GM19467 (cell line): ENCODE measurements at regions not wholly inside any gene's neighbourhood (a gene's known extent, or its start where the extent isn't known, plus 50 kb on each side); places are given as distances from the start of the nearest gene placed in this dataset.
"Not testable (repeated sequence)": the region's sequence is repeated elsewhere in the genome, so short reads cannot be mapped to it uniquely, and the experiment has no call there.

Source experiments
- ATAC-seq: cut with Tn5 transposase; IDR thresholded peaks from one replicate; pipeline ENCODE4 v1.9.1; 2021; ENCODE audit warnings: mild to moderate bottlenecking, moderate library complexity; ENCODE audit not compliant: unreplicated experiment

DNA sequence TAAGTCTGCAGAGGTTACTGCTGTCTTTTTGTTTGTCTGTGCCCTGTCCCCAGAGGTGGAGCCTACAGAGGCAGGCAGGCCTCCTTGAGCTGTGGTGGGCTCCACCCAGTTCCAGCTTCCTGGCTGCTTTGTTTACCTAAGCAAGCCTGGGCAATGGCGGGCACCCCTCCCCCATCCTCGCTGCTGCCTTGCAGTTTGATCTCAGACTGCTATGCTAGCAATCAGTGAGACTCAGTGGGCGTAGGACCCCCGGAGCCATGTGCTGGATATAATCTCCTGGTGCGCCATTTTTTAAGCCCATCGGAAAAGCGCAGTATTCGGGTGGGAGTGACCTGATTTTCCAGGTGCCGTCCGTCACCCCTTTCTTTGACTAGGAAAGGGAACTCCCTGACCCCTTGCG is 1363.1 kb downstream of the HACE1 start:
- ATAC-seq: not testable (repeated sequence)

DNA sequence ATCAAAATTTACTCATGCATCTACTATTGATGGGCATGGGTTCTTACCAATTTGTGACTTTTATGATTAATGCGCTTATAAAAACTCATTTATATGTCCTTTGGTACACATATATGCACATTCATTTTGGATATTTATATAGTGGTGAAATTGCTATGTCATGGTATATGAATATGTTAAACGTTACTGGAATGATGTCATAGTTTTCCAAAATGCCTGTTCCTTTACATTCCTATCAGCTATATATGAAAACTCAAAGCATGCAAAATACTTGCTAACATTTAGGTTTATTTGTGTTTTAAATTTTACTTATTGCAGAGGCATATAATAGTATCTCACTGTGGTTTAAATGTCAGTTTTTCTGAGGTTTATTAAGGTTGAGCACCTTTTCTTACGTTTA is 1403.1 kb downstream of the HACE1 start:
- no peak for ATAC-seq

DNA sequence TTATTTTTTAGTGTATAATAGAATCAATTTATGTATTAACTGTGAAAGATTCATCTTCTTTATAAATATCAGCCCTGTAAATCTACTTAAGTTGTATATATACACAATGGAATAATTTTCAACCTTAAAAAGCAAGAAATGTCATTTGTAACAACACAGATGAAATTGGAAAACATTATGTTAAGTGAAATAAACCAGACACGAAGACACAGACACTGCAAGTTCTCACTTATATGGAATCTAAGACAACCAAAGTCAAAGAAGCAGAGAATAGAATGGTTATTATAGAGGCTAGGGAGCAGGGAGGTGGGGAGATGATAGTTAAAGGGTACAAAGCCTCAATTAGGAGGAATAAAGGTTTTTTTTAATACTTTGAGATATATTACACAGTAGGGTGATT is 1404.4 kb downstream of the HACE1 start:
- no peak for ATAC-seq

DNA sequence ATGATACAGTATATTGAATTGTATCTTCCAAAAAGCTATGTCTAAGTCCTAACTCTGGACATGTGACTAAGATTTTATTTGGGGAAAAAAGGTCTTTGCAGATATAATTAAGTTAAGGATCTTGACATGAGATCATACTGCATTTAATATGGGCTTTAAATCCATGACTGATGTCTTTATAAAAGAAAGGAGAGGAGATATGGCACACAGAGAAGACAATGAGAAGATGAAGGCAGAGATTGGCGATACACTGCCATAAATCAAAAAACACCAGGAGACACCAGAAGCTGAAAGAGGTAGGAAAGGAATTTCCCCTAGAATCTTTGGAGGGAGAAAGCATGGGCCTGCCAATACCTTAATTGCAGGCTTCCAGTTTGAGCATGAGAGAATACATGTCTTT is 1450.2 kb downstream of the HACE1 start:
- ATAC-seq: no peak

DNA sequence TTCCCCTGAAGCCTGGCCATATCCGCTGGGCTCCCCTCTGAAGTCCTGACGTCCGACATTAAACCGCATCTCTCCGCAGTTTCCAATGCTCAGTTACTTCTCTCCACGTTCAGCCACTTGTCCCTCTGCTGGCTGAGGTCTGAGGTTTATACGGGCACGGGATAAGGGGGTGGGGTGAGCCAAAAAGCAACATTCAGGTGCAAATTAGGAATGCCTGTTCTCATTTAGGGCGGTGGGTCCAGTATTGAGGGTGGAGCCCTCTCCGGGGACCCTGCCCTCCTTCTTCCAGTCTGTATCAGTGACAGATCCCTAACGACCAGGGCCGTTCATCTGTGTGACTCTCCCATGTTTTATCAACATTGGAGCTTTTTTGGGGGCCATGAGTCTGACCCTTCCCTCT is 1454.4 kb downstream of the HACE1 start:
- no peak for ATAC-seq

DNA sequence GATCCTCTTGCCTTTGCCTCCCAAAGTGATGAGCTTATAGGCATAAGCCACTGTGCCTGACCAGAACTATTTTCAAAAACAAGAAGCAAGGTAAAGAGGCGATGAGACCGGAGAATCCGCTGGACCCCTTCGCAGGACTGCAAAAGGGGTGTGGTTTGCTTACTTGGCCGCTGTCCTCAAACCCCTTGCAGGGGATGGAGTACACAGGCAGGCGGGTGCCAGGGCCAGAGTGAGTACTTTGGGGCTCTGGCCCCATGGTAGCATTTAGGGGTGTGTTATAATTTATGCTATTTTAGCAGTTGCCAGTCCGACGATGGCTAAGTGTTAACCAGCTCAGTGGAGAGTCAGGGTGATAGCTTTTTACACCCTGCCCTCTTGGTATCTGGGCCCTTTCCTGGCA is 1454.9 kb downstream of the HACE1 start:
- ATAC-seq: no peak

- no peak for ATAC-seq
Observed at GRCh38 chr6:103396768-103397167, 1463.0 kb downstream of the HACE1 start.

GRCh38 chr6:103379272-103379671 is 1480.4 kb downstream of the HACE1 start:
- ATAC-seq: no peak

DNA sequence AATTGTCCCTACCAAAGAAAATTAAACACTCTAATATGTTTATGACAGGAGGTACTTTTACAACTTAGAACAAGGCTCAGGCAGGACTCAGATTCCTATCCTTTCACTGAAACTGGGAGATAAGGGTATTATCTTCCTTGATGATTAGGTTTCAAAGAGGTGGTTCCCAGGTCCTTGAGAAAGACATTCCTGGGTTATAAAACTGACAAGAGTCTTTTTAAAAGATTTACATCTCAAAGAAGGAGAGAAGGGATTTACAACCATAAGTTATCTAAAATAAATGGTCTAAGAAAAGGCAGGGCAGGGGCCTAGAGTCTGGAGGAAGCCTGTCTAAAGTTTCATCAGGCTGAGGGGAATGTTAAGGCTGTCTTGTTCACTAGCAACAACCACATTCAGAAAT is 1492.5 kb downstream of the HACE1 start:
- ATAC-seq: no peak

- ATAC-seq: no peak
Observed at GRCh38 chr6:103356531-103356930, 1503.2 kb downstream of the HACE1 start.

- ATAC-seq: no peak
Observed at GRCh38 chr6:103344554-103345163, 1515.1 kb downstream of the HACE1 start.

DNA sequence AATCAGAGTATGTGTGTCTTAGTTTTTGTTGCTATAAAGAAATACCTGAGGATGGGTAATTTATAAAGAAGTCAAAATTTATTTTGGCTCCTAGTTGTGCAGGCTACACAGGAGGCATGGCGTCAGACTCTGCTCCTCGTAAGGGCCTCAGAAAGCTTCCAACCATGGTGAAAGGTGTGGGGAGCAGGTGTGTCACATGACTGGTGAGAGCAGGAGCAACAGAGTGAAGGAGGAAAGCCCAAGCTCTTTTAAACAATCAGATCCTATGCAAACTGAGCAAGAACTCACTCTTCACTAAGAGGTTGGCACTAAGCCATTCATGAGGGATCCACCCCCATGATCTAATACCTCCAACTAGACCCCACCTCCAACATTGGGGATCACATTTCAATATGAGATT is 1524.3 kb downstream of the HACE1 start:
- no peak for ATAC-seq

DNA sequence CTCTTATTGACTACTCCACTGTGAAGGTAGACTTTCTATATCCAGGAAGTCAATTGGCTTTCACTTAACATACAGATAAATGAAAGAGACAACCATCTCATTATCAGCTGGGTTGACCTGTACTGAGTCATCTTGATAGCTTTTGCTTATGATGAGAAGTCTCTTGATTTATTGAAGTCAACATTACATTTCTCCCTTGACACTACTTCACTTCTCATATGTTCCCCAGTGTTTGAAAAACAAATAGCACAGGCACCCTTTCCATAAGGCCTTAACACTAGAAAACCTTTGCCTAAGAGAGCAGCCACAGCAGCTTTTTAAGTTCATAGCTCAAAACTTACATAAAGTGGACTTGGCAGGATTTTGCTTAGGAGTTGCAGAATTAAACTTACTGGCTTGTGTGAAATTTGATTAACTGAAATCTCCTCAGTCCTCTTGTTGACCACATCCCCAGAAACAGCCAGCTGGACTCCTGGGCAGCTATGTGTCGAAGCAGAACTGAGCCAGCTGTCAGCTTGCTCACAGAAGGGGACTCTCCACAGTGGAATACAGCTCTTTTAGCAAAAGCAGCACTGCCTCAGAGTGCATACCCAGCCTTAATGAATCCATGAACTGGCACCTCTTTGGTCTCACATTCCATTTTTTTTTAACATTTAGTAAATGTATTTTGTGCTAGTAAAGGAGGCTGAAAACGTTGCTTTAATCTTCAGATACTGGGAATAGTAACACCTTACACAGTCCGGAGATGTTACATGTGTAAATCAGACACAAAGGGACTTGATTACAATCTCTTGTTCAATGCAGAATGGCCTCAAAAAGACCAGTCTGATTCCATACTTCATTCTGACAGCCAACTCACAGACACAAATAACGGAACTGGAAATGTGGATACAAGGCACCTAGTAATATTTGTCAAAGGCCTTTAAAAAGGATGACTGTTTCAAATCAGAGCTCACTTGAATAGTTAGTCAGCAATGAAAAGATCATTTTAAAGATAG is 1532.7 kb downstream of the HACE1 start:
- no peak for ATAC-seq

GRCh38 chr6:103313432-103313831 is 1546.3 kb downstream of the HACE1 start:
- ATAC-seq: no peak

- ATAC-seq: not testable (repeated sequence)
Observed at GRCh38 chr6:103294376-103294775, 1565.3 kb downstream of the HACE1 start.

DNA sequence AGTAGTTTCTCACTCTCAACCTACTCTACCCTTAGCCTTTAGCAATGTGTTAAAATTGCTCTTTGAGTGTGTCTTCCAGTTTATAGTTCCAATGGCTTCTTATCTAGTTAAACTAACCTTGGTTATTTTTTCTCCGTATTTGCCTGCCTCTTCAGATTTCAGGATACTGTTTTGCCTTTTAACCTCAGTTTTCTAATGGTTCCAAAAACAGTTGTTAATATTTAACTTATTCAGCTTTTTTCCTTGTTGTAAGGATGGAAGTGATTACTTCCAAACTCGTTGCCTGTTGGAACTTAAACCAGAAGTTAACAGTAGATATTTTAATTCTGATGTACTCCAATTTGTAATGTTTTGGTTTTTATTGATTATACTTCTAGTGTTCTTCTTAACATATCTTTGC is 1574.9 kb downstream of the HACE1 start:
- no peak for ATAC-seq

DNA sequence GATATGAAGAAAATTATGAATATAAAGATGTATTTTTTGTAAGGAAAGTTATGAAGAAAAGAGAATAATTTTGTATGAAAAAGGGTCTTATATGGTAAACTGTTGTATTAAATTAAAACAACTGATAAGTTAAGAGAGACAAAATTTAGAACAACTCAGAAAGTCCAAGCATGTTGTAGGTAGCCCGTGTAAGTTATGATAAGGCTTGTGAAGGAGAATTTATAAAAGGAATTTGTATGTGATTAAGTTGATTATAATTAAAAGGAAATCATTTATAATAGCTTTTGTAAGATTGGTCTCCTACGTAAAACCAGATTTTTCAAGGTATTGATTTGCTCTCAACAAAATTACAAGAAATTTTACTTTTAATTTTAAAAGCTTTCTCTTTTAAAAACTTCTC is 1579.3 kb downstream of the HACE1 start:
- ATAC-seq: no peak

DNA sequence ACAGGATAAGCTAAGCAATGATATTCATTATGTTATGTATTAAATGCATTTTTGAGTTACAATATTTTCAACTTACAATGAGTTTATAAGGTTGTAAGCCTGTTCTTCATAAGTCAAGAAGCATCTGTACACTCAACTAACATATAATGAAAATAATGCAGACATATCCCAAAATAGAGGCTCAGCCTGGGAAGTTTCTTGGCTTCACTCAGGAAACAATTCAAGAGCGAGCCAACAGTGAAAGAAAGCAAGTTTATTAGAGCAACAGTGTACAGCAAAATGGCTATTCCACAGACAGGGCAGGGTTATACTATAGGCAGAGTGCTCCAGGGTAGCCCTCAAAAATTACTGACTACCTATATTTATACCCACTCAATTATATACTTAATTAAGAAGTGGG is 1581.8 kb downstream of the HACE1 start:
- ATAC-seq: no peak

GRCh38 chr6:103273048-103273447 is 1586.7 kb downstream of the HACE1 start:
- no peak for ATAC-seq

DNA sequence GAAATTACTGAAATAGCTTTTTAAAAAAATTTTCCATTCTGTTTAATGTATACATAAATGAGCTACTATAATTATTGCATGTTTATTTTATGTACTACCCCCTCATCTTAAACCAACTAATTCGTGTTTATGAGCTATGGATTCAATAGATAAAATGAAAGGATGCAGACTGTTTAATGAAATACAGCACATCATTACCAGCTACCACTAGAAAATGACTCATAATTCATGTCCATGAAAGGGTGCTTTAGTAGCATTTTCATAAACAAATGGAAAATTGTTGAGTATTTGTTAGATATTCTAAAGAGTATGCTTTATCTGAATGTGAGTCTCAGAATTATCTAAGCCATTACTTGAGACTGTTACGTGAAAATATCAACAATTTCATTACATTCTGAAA is 1590.1 kb downstream of the HACE1 start:
- ATAC-seq: no peak

- no peak for ATAC-seq
Observed at GRCh38 chr6:103268335-103268734, 1591.4 kb downstream of the HACE1 start.

DNA sequence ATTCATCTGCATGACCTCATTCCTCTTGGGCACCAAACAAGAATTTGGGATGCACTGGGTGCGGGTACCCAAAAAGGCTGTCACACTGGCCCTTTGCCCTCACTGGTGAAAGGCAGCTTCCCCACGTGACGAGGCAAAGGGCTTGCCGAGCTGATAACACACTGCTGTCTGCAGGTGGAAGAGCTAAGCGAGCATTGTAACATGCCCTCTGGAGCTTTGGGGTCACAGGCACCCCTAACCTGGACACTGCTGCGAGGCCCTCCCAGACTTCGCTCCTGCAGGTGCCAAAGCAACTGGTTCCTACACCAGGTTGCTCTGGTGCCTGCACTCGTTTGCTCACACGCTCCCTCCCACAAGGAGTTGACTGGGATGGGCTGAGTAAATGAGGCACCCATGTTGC is 1595.7 kb downstream of the HACE1 start:
- ATAC-seq: no peak
